HL-60 (cell line): ENCODE measurements at regions not wholly inside any gene's neighbourhood (a gene's known extent, or its start where the extent isn't known, plus 50 kb on each side); places are given as distances from the start of the nearest gene placed in this dataset.

Experiments
- DNase-seq, 2 experiments: peaks; one replicate each; pipeline ENCODE4 v3.0.0-alpha.2; 2010 to 2020; ENCODE audit warnings: low read depth in 1 of 2, low spot score in 1 of 2
- H3K27ac ChIP-seq: fragments of 250-450 bp; sonication (Bioruptor Pico); replicated peaks from 2 replicates; pipeline ENCODE4 v1.5.1; 2020; ENCODE audit warnings: mild to moderate bottlenecking, moderate library complexity
- H3K27me3 ChIP-seq: fragments of 250-450 bp; sonication (Bioruptor Pico); 2 replicates; pipeline ENCODE4 v1.5.1; 2021; ENCODE audit warnings: mild to moderate bottlenecking, moderate library complexity; ENCODE audit not compliant: insufficient read depth, poor library complexity, severe bottlenecking
- H3K4me3 ChIP-seq: replicated peaks from 2 replicates; pipeline ENCODE4 v1.5.1; 2011; ENCODE audit warnings: mild to moderate bottlenecking, control low read depth, low read length; ENCODE audit not compliant: insufficient read depth
- GABPA ChIP-seq: IDR thresholded peaks from 2 replicates; pipeline ENCODE4 v1.6.1; 2012; ENCODE audit warnings: low read depth
- POLR2AphosphoS5 ChIP-seq: IDR thresholded peaks from 2 replicates; pipeline ENCODE4 v1.6.1; 2012; ENCODE audit warnings: low read depth
- SPI1 ChIP-seq: IDR thresholded peaks from 2 replicates; pipeline ENCODE4 v1.6.1; 2012; ENCODE audit warnings: low read depth, mild to moderate bottlenecking, borderline replicate concordance
- TF ChIP-seq, protein P1 (sequence below): IDR thresholded peaks from 2 replicates; pipeline ENCODE4 v1.6.1; 2012; ENCODE audit warnings: low read depth; ENCODE audit not compliant: insufficient replicate concordance
- TF ChIP-seq, protein P2 (sequence below): IDR thresholded peaks from one replicate; pipeline ENCODE4 v1.5.1; 2011; ENCODE audit warnings: low read length, control low read depth, inconsistent platforms; ENCODE audit not compliant: insufficient read depth

DNA sequence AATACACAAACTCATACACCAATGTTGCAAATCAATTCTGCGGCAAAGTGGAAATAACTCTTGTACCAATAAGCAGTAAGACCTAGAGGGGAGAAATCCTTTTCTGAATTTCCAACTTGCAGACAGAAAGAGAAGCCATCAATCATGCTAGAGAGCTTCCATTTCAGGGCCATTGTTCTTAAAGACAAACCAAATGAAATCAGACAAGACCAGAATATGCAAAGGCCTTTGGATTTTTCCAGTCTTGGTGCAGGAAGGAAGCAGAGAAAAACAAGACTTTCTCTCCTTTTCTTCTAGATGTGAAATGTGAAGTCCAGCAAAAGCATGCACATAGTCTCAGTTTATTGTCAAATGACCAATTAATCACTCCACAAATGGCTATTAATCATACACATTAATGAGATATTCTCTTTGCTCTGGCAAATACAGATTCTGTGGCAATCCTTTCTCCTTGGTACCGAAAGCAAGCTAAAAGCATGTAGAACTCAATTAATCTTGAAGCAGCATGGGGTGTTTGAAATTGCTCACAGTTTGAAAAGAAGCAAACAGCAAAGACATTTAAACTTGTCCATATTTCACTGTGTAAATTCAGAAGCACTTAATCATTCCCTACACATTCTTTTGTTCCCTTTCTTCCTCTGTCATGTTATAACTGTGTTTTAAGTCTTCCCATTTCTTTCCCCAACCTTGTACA lies 466.1 kb downstream of the GPAT3 start:
- TF ChIP-seq, protein P1, sequence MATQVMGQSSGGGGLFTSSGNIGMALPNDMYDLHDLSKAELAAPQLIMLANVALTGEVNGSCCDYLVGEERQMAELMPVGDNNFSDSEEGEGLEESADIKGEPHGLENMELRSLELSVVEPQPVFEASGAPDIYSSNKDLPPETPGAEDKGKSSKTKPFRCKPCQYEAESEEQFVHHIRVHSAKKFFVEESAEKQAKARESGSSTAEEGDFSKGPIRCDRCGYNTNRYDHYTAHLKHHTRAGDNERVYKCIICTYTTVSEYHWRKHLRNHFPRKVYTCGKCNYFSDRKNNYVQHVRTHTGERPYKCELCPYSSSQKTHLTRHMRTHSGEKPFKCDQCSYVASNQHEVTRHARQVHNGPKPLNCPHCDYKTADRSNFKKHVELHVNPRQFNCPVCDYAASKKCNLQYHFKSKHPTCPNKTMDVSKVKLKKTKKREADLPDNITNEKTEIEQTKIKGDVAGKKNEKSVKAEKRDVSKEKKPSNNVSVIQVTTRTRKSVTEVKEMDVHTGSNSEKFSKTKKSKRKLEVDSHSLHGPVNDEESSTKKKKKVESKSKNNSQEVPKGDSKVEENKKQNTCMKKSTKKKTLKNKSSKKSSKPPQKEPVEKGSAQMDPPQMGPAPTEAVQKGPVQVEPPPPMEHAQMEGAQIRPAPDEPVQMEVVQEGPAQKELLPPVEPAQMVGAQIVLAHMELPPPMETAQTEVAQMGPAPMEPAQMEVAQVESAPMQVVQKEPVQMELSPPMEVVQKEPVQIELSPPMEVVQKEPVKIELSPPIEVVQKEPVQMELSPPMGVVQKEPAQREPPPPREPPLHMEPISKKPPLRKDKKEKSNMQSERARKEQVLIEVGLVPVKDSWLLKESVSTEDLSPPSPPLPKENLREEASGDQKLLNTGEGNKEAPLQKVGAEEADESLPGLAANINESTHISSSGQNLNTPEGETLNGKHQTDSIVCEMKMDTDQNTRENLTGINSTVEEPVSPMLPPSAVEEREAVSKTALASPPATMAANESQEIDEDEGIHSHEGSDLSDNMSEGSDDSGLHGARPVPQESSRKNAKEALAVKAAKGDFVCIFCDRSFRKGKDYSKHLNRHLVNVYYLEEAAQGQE: no peak
- TF ChIP-seq, protein P2, sequence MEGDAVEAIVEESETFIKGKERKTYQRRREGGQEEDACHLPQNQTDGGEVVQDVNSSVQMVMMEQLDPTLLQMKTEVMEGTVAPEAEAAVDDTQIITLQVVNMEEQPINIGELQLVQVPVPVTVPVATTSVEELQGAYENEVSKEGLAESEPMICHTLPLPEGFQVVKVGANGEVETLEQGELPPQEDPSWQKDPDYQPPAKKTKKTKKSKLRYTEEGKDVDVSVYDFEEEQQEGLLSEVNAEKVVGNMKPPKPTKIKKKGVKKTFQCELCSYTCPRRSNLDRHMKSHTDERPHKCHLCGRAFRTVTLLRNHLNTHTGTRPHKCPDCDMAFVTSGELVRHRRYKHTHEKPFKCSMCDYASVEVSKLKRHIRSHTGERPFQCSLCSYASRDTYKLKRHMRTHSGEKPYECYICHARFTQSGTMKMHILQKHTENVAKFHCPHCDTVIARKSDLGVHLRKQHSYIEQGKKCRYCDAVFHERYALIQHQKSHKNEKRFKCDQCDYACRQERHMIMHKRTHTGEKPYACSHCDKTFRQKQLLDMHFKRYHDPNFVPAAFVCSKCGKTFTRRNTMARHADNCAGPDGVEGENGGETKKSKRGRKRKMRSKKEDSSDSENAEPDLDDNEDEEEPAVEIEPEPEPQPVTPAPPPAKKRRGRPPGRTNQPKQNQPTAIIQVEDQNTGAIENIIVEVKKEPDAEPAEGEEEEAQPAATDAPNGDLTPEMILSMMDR: no peak
- TF ChIP-seq SPI1 (no peak), GABPA (no peak), POLR2AphosphoS5 (no peak)
- DNase-seq: no peak
- H3K4me3 ChIP-seq: no peak overlapping the region
- no peaks in the 10 kb centered on the region for H3K27me3 ChIP-seq
- no peak overlapping the region for H3K27ac ChIP-seq

GRCh38 chr4:83996254-83996653 lies 460.3 kb downstream of the GPAT3 start:
- Histone ChIP-seq H3K27me3 (no peaks in the 10 kb centered on the region), H3K27ac (no peak overlapping the region), H3K4me3 (no peak overlapping the region)
- no peak for DNase-seq
- TF ChIP-seq, protein P1: no peak
- TF ChIP-seq POLR2AphosphoS5 (no peak), SPI1 (no peak), GABPA (no peak)
- TF ChIP-seq, protein P2: no peak

GRCh38 chr4:83993774-83994173 lies 457.9 kb downstream of the GPAT3 start:
- no peak for DNase-seq
- no peak overlapping the region for H3K27ac ChIP-seq
- H3K4me3 ChIP-seq: no peak overlapping the region
- no peaks in the 10 kb centered on the region for H3K27me3 ChIP-seq
- TF ChIP-seq, protein P1: no peak
- no peak for TF ChIP-seq GABPA
- no peak for TF ChIP-seq SPI1
- no peak for TF ChIP-seq POLR2AphosphoS5
- TF ChIP-seq, protein P2: no peak
